ENCODE measurements at regions not wholly inside any gene's neighbourhood (a gene's known extent, or its start where the extent isn't known, plus 50 kb on each side); places are given as distances from the start of the nearest gene placed in this dataset.

DNA sequence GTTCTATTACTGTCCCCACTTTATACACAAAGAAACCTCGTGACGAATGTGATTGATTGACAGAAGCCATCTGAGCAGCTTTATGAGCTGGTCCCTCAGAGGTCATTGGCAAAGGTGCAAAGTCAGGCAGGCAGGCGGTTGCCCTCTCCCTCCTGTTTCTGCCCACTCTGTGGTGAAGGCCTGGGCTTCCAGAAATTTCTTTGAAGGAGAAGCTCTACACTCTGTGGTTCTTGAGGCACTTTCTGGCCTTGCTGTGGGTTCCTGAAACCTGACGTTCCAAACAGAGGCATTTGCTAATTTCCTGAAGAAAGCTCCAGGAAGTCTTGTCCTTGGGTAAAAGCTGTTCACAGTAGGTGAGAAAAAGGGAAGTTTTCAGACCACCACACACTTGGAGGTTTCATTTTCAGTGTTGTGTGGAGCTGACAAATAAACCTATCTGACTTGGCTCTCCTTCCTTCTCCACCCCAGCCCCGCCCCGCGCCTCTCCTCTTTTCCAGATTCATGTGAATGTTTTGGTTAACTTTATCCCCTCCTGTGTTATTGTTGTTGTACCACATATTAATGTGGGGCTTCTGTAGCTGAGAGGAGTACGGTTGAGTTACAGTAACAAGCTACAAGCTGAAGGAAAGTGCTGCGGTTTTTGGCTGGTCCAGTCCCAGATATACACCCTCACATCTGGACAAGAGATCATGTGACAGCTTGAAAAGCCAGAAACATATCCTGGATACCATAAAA lies 274.1 kb downstream of the CLIC5 start:
- DNase-seq = no peak

DNA sequence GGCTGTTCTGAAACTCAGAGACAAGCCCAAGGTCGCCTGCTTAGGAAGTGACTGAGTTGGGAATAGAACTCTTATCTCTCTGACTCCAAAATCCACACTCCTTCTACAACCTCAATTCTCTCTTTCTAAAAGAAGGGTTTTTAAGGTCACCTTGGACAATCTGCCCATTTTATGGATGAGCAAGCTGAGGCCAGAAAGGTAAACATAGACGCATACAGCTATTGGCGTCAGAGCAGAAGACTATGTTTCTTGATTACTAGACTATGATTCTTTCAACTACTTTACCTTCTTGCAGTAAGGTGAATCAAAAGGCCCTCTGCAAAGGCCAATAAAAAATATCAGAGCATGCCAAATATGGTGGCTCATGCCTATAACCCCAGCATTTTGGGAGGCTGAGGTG lies 276.6 kb downstream of the CLIC5 start:
- no peak for DNase-seq

DNA sequence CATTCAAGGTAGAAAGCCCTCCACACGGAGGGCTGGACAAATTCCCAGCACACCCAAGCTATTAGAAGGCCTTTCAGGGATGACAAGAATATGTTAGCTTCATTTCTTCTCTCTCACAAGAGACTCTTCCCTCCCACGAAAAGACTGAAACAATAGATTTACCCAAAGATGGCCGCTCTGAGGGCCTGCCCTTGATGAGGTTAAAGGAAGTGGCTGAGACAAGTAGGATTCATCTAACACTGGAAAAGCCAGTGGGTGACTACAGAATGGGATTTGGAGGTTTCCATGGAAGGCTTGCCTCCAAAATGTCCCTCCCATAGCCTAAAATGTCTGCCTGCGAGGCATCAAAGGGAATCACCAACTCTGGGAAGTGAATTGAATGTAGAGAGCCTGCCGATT lies 277.6 kb downstream of the CLIC5 start:
- no peak for DNase-seq

DNA sequence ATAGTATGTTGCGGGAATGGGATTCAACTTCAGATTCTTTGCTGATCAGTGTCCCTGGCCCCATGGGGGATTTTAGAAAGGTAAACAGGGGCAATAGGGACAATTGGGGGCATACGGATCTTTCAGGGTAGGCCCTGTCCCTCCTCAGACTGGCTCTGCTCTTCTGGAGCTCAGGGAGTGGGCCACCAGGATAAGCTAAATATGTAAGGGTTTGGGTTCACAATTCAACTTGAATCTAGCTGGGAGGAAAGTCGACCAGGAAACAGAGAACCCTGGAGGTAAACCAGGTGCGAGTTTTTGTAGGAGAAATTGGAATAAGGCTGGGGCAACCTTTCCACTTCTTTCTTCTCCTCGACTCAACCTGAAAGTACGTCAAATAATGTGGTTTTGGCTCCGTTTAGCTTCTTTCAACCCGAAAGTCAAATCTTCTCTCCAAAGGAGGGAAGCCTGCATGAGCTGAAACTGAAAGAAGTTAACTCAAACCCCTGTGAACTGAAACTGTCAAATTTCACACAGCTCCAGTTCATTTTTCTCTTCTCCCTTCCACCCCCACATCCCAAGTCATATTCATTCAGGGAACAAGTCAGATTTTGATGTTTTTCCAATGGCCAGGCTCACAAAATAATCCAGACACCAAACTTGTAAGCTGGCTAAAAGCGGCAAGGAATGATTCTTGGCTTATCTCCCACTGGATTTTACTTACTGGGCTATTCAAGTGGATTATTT lies 278.2 kb downstream of the CLIC5 start:
- no peak for DNase-seq

DNA sequence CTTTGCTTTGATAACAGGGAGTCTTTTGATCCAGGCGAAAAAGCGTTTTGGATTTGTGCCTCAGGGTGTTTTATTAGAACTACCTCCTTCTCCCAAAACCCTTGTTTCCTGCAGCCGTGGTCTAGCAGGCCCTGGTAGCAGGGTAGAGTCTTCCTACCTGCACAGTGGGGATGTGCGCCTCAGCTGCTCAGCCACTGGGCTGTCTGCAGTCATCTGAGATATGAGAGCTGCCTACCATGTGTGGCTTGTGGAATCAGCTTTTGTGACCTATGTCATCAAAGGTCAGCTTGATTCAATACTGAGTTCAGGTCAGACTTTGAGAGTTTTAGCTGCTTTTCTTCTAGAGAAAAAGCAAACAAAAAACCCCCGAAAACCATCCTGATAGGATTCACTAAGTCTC lies 279.5 kb downstream of the CLIC5 start:
- no peak for DNase-seq

DNA sequence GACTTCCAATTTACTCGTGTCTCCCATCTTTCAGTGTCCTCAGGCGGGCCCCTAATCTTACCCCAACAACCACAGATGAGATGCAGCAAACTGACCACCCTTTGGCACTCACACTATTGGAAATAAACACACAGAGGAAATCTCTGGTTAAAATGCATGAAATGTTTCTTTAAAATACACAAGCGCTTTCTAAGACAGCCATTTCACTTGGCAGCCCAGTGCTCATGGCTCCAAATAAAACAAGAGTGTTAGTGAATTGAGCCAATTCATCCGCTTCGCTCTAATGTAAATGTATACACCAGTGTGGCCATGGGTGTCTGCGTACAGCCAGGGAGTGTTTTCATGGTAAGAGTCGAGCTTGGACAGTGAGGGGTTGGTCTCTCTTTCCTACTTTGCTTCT lies 282.9 kb downstream of the CLIC5 start:
- no peak for DNase-seq

DNA sequence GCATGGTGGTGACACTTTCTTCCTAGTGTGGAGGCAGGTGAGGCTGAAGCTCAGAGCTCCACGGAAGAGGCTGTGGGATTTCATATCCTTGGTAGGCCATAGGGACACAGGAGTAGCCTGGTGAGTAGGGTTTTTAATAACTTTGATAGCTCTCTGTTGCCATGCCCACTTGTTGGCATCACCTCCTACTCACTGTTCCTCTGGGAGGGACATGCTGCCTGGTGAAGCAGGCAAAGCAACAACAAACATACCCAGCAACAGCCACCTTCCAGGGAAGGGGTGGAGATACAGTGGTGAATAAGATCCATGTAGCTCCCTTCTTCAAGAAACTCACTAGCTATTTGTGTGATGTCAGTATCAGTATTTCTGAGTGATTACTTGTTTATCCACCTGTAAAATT lies 285.4 kb downstream of the CLIC5 start:
- DNase-seq = no peak

DNA sequence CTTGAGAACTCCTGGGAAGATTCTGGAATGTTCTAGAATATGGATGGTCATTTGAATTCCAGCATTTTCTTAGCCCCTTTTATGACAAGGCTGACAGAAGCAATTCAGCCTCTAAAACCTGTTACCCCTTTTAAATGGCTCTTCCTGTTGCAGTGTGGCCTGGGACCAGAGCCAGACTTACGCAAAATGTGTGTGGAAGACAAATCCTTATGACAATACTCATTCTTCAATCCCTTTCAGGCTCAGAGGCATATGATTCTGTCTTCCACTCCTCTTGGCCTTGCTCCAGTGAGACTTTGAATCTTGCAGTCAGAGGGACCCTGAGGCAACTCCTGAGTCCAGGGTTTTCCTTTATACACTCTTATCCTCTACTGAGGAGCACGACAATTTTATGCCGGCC lies 287.0 kb downstream of the CLIC5 start:
- no peak for DNase-seq

DNA sequence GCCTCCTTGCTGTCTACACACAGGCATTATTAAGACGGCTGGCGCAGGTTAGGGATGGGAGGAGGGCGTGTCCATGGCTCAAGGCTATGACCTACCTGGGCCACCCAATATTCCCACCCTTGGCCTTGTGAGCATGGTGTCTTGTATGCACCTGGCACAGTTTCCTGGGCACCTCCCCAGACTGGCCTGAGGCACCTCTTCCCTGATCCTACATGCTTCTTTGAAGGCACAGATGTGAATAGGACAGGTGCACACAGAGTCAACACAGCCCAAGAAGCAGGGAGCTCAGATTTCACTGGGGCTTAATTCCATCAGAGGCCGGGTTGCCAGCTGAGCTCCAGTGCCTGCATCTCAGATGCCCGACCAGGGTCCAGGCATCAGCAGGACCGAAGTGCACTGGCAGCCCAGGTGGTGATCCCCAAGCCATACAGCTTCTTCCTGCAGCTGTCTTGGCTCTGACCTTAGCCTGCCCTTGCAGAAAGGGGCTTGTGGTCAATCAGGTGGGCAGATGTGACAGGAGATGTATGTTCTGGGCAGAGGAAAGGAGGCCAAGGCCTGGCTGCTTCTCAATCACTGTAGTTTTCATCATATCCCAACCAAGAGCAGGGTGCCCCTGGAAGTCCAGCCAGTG lies 287.7 kb downstream of the CLIC5 start:
- no peak for DNase-seq

DNA sequence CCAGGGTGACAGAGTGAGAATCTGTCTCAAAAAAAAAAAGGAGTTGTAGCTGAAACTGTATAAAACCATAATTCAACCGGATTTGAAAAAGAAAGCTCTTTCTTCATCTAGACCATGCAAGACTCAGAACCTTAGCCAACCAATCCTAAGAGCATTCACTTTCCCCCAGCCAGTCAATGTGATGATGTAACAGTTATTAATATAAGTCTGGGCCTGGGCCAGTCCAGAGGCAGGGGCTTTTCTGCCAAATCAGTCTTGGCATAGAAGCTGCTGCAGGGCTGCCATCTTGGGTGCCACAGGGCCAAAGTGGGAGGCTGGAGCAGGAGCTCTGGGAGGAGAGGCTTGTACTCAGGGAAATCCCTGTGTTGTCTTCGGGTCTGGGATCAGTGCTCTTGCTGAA lies 288.4 kb downstream of the CLIC5 start:
- no peak for DNase-seq

DNA sequence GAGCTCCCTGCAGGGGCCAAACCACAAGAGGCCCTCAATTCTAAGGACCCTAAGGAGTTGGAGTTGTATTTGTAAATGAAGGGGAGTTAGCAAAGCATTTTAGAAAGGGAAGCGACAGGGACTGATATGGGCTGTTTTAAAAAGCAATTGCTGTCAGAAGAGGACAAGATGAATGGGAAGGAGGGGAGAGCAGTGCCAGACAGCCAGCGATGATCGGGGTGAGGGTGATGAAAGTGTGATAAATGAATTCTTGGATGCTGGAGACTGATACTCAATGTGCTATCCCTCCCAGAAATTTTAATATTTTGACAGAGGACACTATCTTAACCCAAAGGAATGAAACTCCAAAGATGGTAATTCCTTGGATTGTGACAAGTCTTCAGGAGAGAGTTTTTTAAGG lies 289.2 kb downstream of the CLIC5 start:
- no peak for DNase-seq

DNA sequence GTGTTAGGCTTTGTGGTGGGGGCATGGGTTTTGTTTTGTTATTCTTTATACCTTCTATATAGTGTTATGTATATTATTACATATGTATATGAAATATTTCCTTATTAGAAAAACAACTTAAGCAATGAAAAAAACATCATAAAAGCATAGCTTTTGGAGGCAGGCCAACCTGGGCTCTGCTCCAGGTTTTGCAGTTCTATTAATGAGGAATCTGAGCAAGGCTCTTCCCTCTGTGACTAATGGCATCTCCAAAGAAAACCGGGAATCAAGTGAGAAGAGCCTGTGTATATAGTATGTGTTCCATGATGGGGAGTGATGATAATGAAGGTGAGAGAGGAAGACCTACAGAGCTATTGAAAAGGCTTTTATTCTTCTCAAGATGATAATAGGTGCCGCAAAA lies 291.1 kb downstream of the CLIC5 start:
- no peak for DNase-seq

DNA sequence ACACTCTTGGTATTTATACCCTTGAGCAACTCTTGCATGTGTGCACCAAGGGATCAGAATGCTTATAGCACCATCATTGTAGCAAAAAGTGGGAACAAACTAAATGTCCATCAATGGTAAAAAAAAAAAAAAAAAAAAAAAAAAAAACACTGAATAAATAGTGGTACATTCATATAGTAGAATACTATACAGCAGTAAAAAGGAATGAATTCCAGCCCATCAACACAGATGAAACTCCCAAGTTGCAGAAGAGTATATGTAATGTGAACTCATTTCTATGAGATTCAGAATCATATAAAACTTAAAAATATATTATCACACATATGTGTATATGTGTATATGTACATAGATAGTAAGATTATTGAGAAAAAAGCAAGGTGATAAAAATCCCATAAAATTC lies 291.6 kb downstream of the CLIC5 start:
- DNase-seq = no peak

DNA sequence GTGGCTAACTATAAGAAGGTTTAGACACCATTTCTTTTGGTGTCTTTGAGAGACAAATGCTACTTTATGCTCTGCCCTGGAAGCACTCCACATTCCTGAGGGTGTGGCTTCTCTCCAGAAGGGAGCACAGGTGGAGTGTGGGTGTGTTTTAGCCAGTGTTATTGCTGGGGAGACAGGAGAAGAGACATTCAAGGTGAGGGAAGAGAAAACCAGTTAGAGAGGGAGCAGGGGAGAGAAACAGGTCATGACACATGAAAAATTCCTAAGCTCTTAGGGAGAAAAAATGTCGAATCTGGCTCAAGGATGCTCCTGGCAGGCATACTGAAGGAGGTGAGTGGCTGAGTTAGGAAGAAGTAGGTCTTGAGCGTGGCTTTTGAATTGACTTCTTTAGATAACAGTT lies 292.8 kb downstream of the CLIC5 start:
- DNase-seq = no peak

DNA sequence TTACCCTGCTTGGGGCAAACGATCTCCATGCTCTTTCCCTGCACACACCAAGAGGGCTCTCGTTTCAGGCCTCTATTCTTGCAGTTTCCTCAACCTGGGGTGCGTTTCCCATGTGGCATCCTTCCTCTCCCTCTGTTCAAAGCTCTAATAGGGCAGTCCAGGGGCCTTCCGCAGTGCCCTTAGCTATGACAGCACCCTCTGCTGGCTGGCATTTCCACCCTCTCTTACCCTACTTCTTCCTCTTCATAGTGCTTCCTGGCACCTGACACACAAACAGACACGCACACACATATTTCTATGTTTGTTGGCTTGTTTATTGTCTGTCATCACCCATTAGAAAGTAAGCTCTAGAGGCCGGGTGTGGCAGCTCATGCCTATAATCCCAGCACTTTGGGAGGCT lies 294.0 kb downstream of the CLIC5 start:
- DNase-seq = no peak

DNA sequence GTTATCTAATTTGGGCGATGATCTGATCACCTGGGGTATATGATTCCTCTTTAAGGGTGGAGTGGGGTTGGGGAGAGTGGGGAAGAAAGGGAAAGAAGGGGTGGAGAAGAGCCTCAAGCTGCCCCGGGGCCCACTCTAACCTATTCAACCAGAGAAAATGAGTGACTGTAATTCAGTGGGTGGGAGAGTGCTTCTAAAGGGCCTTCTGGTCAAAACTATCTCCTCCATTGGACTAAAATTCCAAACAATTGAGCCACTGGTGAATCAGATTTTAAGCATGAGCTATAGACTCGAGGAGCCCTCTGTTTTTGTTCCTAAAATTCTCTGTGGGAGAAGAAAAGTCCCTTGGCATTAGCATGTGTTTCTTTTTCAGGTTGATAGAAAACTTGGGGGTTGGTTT lies 296.8 kb downstream of the CLIC5 start:
- no peak for DNase-seq

DNA sequence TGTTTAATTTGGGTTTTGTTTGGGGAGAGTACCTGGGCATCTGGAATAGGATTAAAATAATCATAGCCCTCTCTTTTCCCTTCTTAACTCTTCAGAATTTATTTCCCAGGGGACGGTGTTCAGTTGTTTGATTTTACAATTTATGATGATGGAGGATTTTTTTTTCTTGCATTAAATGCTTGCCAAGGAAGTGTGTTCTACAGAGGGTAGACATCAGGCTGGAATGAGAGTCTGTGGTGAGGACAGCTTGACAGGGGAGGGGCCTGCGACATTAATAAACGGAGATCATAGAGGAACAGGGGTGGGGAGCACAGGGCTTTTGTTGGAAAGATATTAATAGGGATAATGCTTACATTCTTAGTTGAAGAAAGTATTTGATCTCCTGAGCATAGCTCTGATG lies 297.5 kb downstream of the CLIC5 start:
- DNase-seq = no peak

DNA sequence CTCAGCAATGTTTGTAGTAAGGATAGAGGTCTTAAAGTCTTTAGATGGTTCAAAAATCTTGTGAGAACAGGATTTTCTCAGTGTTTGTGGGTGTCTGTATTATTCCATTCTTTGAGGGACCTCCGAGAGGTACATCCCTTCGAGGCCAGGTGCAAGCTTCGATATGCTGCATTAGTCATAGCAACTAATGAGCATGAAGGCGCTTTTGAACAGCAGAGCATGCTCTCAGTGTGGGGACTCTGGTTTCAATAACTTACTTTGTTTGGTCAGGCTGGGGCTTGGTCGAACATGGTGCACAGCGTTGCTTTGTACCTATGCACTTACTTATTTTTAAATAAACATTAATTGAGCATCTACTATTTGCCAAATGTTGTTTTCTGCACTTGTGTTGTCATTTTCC lies 297.9 kb downstream of the CLIC5 start:
- no peak for DNase-seq

DNA sequence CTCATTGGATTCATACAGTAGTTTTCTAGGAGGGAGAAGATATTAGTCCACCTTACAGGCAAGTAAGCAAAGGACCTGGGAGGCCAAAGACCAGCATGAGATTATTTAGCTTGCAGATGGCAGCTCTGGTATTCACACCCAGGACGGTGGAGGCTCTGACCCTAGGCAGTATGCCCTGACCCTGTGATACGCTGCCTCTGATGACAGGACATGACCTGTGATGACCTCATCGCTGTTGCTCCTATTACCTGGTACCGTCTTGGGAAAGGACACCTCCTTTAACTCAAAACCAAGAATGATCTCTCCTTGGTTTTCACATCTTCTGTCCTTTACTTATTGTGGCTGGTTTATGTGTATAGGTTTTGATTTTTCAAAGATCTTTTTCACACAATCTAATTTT lies 298.6 kb downstream of the CLIC5 start:
- DNase-seq = no peak

DNA sequence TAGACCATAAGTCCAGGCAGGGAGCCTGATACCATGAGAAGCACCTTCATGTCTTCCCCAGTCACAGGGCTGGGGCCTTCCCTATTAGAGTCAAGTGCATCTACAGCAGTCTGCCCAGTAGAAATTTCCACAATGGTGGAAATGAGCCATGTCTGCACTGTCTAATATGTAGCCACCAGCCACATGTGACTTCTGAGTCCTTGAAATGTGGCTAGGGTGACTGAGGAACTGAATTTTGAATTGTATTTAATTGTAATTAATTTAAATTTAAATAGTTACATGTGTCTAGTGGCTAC lies 300.2 kb downstream of the CLIC5 start:
- DNase-seq = no peak

DNA sequence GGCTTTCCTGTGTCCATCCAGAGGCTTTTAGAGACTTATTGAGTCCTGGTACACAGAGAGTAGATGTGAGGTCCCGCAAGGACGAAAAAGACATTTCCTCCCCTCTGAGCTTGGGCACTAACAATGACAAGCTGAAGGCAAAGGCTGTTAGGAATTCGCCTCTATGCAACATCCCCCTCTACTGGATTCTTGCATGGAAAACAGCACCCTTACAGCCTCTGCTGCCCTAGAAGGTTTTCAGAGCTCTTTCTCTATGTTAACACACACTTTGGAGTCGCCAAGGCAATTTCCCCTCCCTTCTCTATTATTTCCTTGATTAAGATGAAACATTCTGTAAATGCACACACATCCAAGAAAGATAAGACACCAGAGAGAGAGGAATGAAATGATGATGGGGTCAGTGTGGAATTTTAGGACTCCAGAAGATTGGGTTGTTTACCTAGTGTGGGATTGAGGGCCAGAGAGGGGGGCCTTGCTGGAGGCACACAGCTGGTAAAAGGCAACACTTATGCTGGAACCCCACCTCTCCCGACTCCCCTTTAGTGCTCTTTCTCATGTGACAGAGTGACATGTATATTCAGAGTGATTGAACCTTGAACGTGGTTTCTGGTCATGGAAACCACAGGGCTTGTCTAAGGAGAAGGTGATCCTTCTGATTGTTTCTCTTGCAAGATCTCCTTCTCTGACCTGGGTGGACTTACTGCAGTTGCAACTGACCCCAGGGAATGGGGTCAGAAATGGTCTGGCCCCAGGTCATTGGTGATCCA lies 300.7 kb downstream of the CLIC5 start:
- DNase-seq = peak; percentile 57

DNA sequence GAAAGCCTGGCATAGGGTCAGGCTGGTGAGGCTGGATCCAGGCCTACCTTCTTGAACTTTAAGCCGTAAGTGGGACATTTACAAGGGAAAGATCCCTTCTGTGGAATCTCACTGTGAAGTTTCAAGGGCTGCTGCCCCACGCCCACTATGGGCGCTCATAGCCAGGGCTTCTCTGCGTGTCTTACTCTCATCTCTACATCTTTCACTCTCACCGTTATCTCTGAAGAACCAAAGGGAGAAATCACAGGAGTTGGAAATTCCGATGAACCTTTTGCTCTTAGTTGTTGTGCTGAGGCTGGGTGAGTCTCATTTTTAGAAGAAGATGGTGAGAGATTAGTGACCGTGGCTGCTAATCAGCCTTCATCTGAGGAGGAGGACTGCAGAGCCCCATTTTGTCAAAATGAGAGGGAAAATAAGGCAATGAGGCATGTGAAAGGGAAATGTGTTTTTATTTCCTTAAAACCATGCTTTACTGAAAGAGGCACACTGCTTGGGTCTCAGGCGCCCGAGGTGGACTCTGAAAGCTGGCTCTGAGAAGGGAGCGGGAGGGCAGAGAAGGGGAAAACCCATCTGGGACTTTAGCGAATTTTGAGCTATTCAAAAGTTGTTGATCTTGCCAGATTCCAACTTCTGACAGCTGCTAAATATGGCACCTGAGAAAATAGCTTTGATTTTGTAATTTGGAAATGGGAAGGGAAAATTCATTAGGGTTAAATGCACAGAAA lies 301.5 kb downstream of the CLIC5 start:
- no peak for DNase-seq
